Neural crest cell (in vitro differentiated cells): ENCODE measurements at regions not wholly inside any gene's neighbourhood (a gene's known extent, or its start where the extent isn't known, plus 50 kb on each side); places are given as distances from the start of the nearest gene placed in this dataset.
A peak's percentile ranks its signal among the peaks of the same experiment; 100 is the strongest.

Experiments
- DNase-seq: peaks from one replicate; pipeline ENCODE4 v3.0.0; 2021; ENCODE audit warnings: low read depth, mixed read lengths, low spot score
- H3K27ac Mint-ChIP-seq: one replicate; pipeline ENCODE4 v1.8.0; 2021; ENCODE audit warnings: mild to moderate bottlenecking, mixed read lengths; ENCODE audit not compliant: unreplicated experiment
- H3K27me3 Mint-ChIP-seq: 2 replicates; pipeline ENCODE4 v1.8.0; 2021; ENCODE audit warnings: low read depth, mild to moderate bottlenecking, mixed read lengths
- H3K36me3 Mint-ChIP-seq: 2 replicates; pipeline ENCODE4 v1.8.0; 2021; ENCODE audit warnings: low read depth, mild to moderate bottlenecking, mixed read lengths
- H3K4me1 Mint-ChIP-seq: 2 replicates; pipeline ENCODE4 v1.8.0; 2021; ENCODE audit warnings: mixed read lengths
- H3K4me3 Mint-ChIP-seq: one replicate; pipeline ENCODE4 v1.8.0; 2021; ENCODE audit warnings: mild to moderate bottlenecking, mixed read lengths
- H3K9me3 Mint-ChIP-seq: 2 replicates; pipeline ENCODE4 v1.8.0; 2021; ENCODE audit warnings: mixed read lengths
- CTCF ChIP-seq: fragments of 200-600 bp; sonication (generic); conservative IDR thresholded peaks from 2 replicates; pipeline ENCODE4 v1.5.0; 2021; ENCODE audit warnings: antibody characterized with exemption, mild to moderate bottlenecking

GRCh38 chr11:122604621-122605020 lies 50.9 kb upstream of the UBASH3B start:
- no peak overlapping the region for H3K4me3 Mint-ChIP-seq
- H3K27me3 Mint-ChIP-seq = peaks cover 11% of the 10 kb centered on the region
- H3K36me3 Mint-ChIP-seq = no peaks in the 10 kb centered on the region
- no peak for TF ChIP-seq CTCF
- no peak for DNase-seq
- no peaks in the 10 kb centered on the region for H3K9me3 Mint-ChIP-seq
- peak overlapping the region; percentile 50 for H3K27ac Mint-ChIP-seq
- no peaks in the 10 kb centered on the region for H3K4me1 Mint-ChIP-seq

GRCh38 chr11:122601141-122602125 lies 54.1 kb upstream of the UBASH3B start:
- no peak overlapping the region for H3K4me3 Mint-ChIP-seq
- no peaks in the 10 kb centered on the region for H3K36me3 Mint-ChIP-seq
- no peaks in the 10 kb centered on the region for H3K9me3 Mint-ChIP-seq
- no peak for DNase-seq
- TF ChIP-seq CTCF = no peak
- no peak overlapping the region for H3K27ac Mint-ChIP-seq
- no peaks in the 10 kb centered on the region for H3K4me1 Mint-ChIP-seq
- H3K27me3 Mint-ChIP-seq = peaks cover 14% of the 10 kb centered on the region

GRCh38 chr11:122600290-122600689 lies 55.2 kb upstream of the UBASH3B start:
- H3K36me3 Mint-ChIP-seq = no peaks in the 10 kb centered on the region
- H3K9me3 Mint-ChIP-seq = no peaks in the 10 kb centered on the region
- TF ChIP-seq CTCF = no peak
- H3K4me3 Mint-ChIP-seq = no peak overlapping the region
- peaks cover under 1% of the 10 kb centered on the region for H3K4me1 Mint-ChIP-seq
- peaks cover 14% of the 10 kb centered on the region for H3K27me3 Mint-ChIP-seq
- no peak overlapping the region for H3K27ac Mint-ChIP-seq
- DNase-seq = no peak

- TF ChIP-seq CTCF = no peak
- H3K27me3 Mint-ChIP-seq = peaks cover 13% of the 10 kb centered on the region
- H3K9me3 Mint-ChIP-seq = no peaks in the 10 kb centered on the region
- no peak for DNase-seq
- no peak overlapping the region for H3K27ac Mint-ChIP-seq
- H3K4me1 Mint-ChIP-seq = peaks cover 4% of the 10 kb centered on the region
- H3K4me3 Mint-ChIP-seq = no peak overlapping the region
- no peaks in the 10 kb centered on the region for H3K36me3 Mint-ChIP-seq
Measured at GRCh38 chr11:122599434-122599833, 56.1 kb upstream of the UBASH3B start.

- Mint-ChIP-seq H3K9me3 (no peaks in the 10 kb centered on the region), H3K4me1 (peaks cover 4% of the 10 kb centered on the region), H3K36me3 (no peaks in the 10 kb centered on the region), H3K4me3 (no peak overlapping the region), H3K27me3 (peaks cover 11% of the 10 kb centered on the region), H3K27ac (no peak overlapping the region)
- no peak for TF ChIP-seq CTCF
- no peak for DNase-seq
Measured at GRCh38 chr11:122598971-122599370, 56.6 kb upstream of the UBASH3B start.
